CD4-positive, alpha-beta T cell (primary cell): ENCODE measurements at regions not wholly inside any gene's neighbourhood (a gene's known extent, or its start where the extent isn't known, plus 50 kb on each side); places are given as distances from the start of the nearest gene placed in this dataset.

Experiments
- ATAC-seq: fragments of 200-7000 bp; cut with Tn5 transposase; one replicate; pipeline ENCODE4 v1.10.0; 2022; ENCODE audit warnings: mild to moderate bottlenecking; ENCODE audit not compliant: poor library complexity
- CTCF ChIA-PET: fragments of 350-600 bp; sonication (Branson Sonifier 250); formaldehyde crosslinking; loops from one replicate; lab custom pipeline; 2021; ENCODE audit warnings: antibody characterized with exemption, inconsistent platforms; lab: Charles Lee
- POLR2A ChIA-PET: fragments of 350-600 bp; sonication (Branson Sonifier 250); formaldehyde crosslinking; loops from one replicate; lab custom pipeline; 2021; ENCODE audit warnings: antibody characterized with exemption, inconsistent platforms; lab: Charles Lee
- DNase-seq, 14 experiments: peaks; one replicate each; pipeline ENCODE4 v3.0.0-alpha.2; 2013 to 2020; ENCODE audit warnings: mixed read lengths in 2 of 14
- H3K27ac ChIP-seq, 2 donors: one replicate each; pipeline versions ENCODE4 v1.5.1 to v1.7.0; 2013; ENCODE audit warnings: low read length in 2 of 2, low read depth in 1 of 2, mild to moderate bottlenecking in 1 of 2
- H3K27me3 ChIP-seq, 2 experiments: 1 replicate in 1 of 2; 2 replicates in 1 of 2; pipeline versions ENCODE4 v1.6.1 to v1.7.0; 2013; ENCODE audit warnings: low read length in 2 of 2, control low read depth in 1 of 2, mild to moderate bottlenecking in 1 of 2, moderate library complexity in 1 of 2; ENCODE audit not compliant: insufficient read depth in 2 of 2, control insufficient read depth in 1 of 2
- H3K36me3 ChIP-seq: one replicate; pipeline ENCODE4 v1.6.1; 2013; ENCODE audit warnings: low read length, control low read depth; ENCODE audit not compliant: insufficient read depth
- H3K4me1 ChIP-seq: one replicate; pipeline ENCODE4 v1.6.1; 2013; ENCODE audit warnings: low read length, control low read depth; ENCODE audit not compliant: insufficient read depth
- H3K4me3 ChIP-seq: one replicate; pipeline ENCODE4 v1.5.1; 2013; ENCODE audit warnings: mild to moderate bottlenecking, low read length, moderate library complexity
- H3K9me3 ChIP-seq, 2 experiments: 1 replicate in 1 of 2; 2 replicates in 1 of 2; pipeline versions ENCODE4 v1.6.1 to v1.7.0; 2013; ENCODE audit warnings: low read length in 2 of 2, mild to moderate bottlenecking in 2 of 2, control low read depth in 1 of 2, moderate library complexity in 1 of 2; ENCODE audit not compliant: control insufficient read depth in 1 of 2, insufficient read depth in 1 of 2
- H3K27ac Mint-ChIP-seq: one replicate; pipeline ENCODE4 v1.8.0; 2020; ENCODE audit warnings: mixed read lengths
- H3K27me3 Mint-ChIP-seq: one replicate; pipeline ENCODE4 v1.8.0; 2021; ENCODE audit warnings: mixed read lengths
- H3K36me3 Mint-ChIP-seq: one replicate; pipeline ENCODE4 v1.8.0; 2021; ENCODE audit warnings: low read depth, mixed read lengths
- H3K4me1 Mint-ChIP-seq: one replicate; pipeline ENCODE4 v1.8.0; 2021; ENCODE audit warnings: low read depth, mixed read lengths
- H3K4me3 Mint-ChIP-seq: one replicate; pipeline ENCODE4 v1.8.0; 2020; ENCODE audit warnings: mild to moderate bottlenecking, mixed read lengths
- H3K9me3 Mint-ChIP-seq: one replicate; pipeline ENCODE4 v1.8.0; 2020; ENCODE audit warnings: mixed read lengths
- intact Hi-C, 2 experiments: fragments of 100-400 bp; cut with DNase I in 1 of 2; cut with micrococcal nuclease in 1 of 2; formaldehyde crosslinking; loops; one replicate each; pipeline versions ENCODE4 v1.15.1 to v1.9.0; 2023 to 2025; cut with DNase I, micrococcal nuclease
- TF ChIP-seq, protein P1 (sequence below): fragments of 200-600 bp; IDR thresholded peaks from one replicate; pipeline ENCODE4 v1.8.0; 2022; ENCODE audit warnings: antibody characterized with exemption, mild to moderate bottlenecking

DNA sequence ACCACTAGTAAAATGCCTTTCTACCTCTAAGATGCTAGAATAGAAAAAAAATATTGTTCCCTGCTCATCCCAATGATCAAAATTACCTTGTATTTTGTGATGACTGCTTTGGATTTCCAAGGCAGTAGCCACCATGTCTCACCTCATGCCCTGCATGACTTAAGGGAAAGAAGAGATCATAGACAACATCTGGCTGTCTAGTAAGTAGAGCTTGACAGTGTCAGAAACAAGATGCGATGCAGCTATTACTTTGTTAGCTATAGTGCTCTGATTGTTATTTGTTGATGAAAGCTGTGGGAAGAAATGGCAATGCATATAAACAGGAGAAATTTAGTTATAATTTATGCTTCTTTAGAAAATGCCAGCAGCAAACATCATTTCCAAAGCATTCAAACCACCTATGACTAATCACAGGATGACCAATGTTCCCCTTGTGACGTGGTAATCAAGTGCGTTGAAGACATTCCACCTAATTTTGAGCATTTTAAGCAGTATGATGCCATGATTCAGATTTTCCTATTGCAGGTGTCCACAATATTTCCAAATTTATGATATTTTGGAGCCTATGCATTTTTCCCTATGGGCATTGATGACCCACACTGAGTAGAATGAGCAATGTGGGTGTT, 308.3 kb downstream of the KCNRG start:
- intact Hi-C loops = no loop called here
- Mint-ChIP-seq H3K36me3 (no peaks in the 10 kb centered on the region), H3K4me3 (no peak overlapping the region), H3K27me3 (no peaks in the 10 kb centered on the region), H3K27ac (no peak overlapping the region), H3K4me1 (peaks cover 27% of the 10 kb centered on the region), H3K9me3 (peaks cover 2% of the 10 kb centered on the region)
- TF ChIP-seq, protein P1, sequence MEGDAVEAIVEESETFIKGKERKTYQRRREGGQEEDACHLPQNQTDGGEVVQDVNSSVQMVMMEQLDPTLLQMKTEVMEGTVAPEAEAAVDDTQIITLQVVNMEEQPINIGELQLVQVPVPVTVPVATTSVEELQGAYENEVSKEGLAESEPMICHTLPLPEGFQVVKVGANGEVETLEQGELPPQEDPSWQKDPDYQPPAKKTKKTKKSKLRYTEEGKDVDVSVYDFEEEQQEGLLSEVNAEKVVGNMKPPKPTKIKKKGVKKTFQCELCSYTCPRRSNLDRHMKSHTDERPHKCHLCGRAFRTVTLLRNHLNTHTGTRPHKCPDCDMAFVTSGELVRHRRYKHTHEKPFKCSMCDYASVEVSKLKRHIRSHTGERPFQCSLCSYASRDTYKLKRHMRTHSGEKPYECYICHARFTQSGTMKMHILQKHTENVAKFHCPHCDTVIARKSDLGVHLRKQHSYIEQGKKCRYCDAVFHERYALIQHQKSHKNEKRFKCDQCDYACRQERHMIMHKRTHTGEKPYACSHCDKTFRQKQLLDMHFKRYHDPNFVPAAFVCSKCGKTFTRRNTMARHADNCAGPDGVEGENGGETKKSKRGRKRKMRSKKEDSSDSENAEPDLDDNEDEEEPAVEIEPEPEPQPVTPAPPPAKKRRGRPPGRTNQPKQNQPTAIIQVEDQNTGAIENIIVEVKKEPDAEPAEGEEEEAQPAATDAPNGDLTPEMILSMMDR = no peak
- DNase-seq (no peak), ATAC-seq (no peak)
- Histone ChIP-seq H3K27me3 (no peaks in the 10 kb centered on the region), H3K9me3 (no peaks in the 10 kb centered on the region), H3K36me3 (no peaks in the 10 kb centered on the region), H3K27ac (no peak overlapping the region), H3K4me3 (no peak overlapping the region), H3K4me1 (peaks cover 14% of the 10 kb centered on the region)
- POLR2A ChIA-PET = no interaction called here
- CTCF ChIA-PET = no interaction called here

GRCh38 chr13:50326271-50326670, 311.0 kb downstream of the KCNRG start:
- Histone ChIP-seq H3K4me1 (no peaks in the 10 kb centered on the region), H3K27me3 (no peaks in the 10 kb centered on the region), H3K36me3 (no peaks in the 10 kb centered on the region), H3K9me3 (no peaks in the 10 kb centered on the region), H3K27ac (no peak overlapping the region), H3K4me3 (no peak overlapping the region)
- TF ChIP-seq, protein P1 = no peak
- Mint-ChIP-seq H3K9me3 (peaks cover 2% of the 10 kb centered on the region), H3K36me3 (no peaks in the 10 kb centered on the region), H3K4me3 (no peak overlapping the region), H3K4me1 (no peaks in the 10 kb centered on the region), H3K27me3 (no peaks in the 10 kb centered on the region), H3K27ac (no peak overlapping the region)
- DNase-seq = no peak
- CTCF ChIA-PET = no interaction called here
- POLR2A ChIA-PET = interaction anchor here (0.7 kb wide), 1 partner anchor 21 kb away, joined by 3 read pairs; no protein-coding TSS in a partner anchor
- ATAC-seq = no peak
- intact Hi-C loops = no loop called here

- Histone ChIP-seq H3K36me3 (no peaks in the 10 kb centered on the region), H3K9me3 (no peaks in the 10 kb centered on the region), H3K27ac (no peak overlapping the region), H3K27me3 (no peaks in the 10 kb centered on the region), H3K4me3 (no peak overlapping the region), H3K4me1 (no peaks in the 10 kb centered on the region)
- TF ChIP-seq, protein P1 = no peak
- DNase-seq = no peak
- Mint-ChIP-seq H3K4me3 (no peak overlapping the region), H3K4me1 (no peaks in the 10 kb centered on the region), H3K27me3 (no peaks in the 10 kb centered on the region), H3K27ac (no peak overlapping the region), H3K9me3 (peaks cover 2% of the 10 kb centered on the region), H3K36me3 (no peaks in the 10 kb centered on the region)
- POLR2A ChIA-PET = no interaction called here
- intact Hi-C loops = no loop called here
- CTCF ChIA-PET = no interaction called here
- no peak for ATAC-seq
Observed at GRCh38 chr13:50326811-50327210, 311.6 kb downstream of the KCNRG start.
